ENCODE measurements at regions not wholly inside any gene's neighbourhood (a gene's known extent, or its start where the extent isn't known, plus 50 kb on each side); places are given as distances from the start of the nearest gene placed in this dataset.
"Not testable (repeated sequence)": the region's sequence is repeated elsewhere in the genome, so short reads cannot be mapped to it uniquely, and the experiment has no call there.

GRCh38 chr10:130516141-130516735 lies 380.0 kb downstream of the GLRX3 start:
- ATAC-seq: no peak

DNA sequence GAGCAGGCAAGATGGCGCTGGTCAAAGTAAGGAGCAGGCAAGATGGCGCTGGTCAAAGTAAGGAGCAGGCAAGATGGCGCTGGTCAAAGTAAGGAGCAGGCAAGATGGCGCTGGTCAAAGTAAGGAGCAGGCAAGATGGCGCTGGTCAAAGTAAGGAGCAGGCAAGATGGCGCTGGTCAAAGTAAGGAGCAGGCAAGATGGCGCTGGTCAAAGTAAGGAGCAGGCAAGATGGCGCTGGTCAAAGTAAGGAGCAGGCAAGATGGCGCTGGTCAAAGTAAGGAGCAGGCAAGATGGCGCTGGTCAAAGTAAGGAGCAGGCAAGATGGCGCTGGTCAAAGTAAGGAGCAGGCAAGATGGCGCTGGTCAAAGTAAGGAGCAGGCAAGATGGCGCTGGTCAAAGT lies 382.7 kb downstream of the GLRX3 start:
- H3K4me1 ChIP-seq; in situ Hi-C loops (cut with MboI; ENCODE audit: low sequenced_read_pairs in 4 of 4); ATAC-seq: not testable (repeated sequence)

More at GRCh38 chr10:130516141-130516735, 380.0 kb downstream of the GLRX3 start:
- no peak overlapping the region for H3K4me3 ChIP-seq
- DNase-seq: no peak
- H3K9me3 ChIP-seq: no peaks in the 10 kb centered on the region
- in situ Hi-C loops (cut with MboI; ENCODE audit: low sequenced_read_pairs in 4 of 4) (no loop called here), intact Hi-C loops (cut with DNase I; ENCODE audit: low total_unique reads) (no loop called here)
- no peaks in the 10 kb centered on the region for H3K36me3 ChIP-seq
- H3K27me3 ChIP-seq: no peaks in the 10 kb centered on the region
- H3K27ac ChIP-seq: no peak overlapping the region
- TF ChIP-seq CTCF (IDR thresholded peaks at IDR 0.05 in 4 of 5, conservative IDR thresholded peaks at IDR 0.05 in 1 of 5) (no peak), POLR2A (IDR thresholded peaks at IDR 0.05) (no peak)
- no peaks in the 10 kb centered on the region for H3K4me1 ChIP-seq

DNA sequence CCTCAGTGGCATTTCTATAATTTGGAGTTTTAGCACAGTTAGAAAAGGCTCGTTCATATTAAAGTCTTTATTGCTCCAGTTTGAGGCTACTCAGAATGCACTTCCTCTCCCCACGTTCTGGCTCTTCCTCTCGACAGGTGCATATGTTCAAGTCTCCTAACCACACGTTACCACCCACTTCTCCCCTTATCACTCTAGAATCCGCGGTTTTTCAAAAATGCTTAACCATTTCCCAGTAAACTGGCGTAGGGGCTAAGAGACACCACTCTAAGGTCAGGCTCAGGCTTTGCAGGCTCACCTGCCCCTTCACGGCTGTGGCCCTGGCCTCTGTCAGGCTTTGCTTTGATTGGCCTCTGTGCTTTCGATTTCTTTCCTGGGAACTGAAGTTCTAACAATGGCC lies 383.6 kb downstream of the GLRX3 start:
- ATAC-seq: no peak
- in situ Hi-C loops (cut with MboI; ENCODE audit: low sequenced_read_pairs in 4 of 4) (no loop called here), intact Hi-C loops (cut with DNase I; ENCODE audit: low total_unique reads) (no loop called here)
- TF ChIP-seq POLR2A (IDR thresholded peaks at IDR 0.05) (no peak), CTCF (IDR thresholded peaks at IDR 0.05 in 4 of 5, conservative IDR thresholded peaks at IDR 0.05 in 1 of 5) (no peak)
- Histone ChIP-seq H3K27ac (no peak overlapping the region), H3K9me3 (no peaks in the 10 kb centered on the region), H3K4me3 (no peak overlapping the region), H3K4me1 (no peaks in the 10 kb centered on the region), H3K36me3 (no peaks in the 10 kb centered on the region), H3K27me3 (no peaks in the 10 kb centered on the region)
- no peak for DNase-seq

More for the DNA sequence above, 382.7 kb downstream of the GLRX3 start:
- H3K9me3 ChIP-seq; H3K36me3 ChIP-seq; H3K27me3 ChIP-seq; H3K27ac ChIP-seq; intact Hi-C loops (cut with DNase I; ENCODE audit: low total_unique reads); DNase-seq; H3K4me3 ChIP-seq: not testable (repeated sequence)

DNA sequence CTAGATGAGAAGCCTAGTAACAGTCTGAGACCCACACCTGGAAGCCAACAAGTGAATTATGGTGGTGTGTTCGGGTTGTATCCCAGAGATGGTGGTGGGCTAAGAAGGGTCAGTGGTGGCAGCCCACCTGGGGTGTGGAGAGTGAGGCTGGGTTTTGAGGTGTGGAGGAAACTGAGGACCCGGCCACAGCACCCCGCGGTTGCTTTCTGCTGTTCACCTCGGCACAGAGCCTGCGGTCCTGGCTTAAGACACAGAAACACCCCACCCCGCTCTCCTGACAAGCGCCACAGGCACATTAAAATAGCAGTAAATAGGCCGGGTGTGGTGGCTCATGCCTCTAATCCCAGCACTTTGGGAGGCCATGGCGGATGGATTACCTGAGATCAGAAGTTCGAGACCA lies 395.1 kb downstream of the GLRX3 start:
- DNase-seq (no peak), ATAC-seq (no peak)
- intact Hi-C loops (cut with DNase I; ENCODE audit: low total_unique reads) (no loop called here), in situ Hi-C loops (cut with MboI; ENCODE audit: low sequenced_read_pairs in 4 of 4) (no loop called here)
- Histone ChIP-seq H3K27me3 (no peaks in the 10 kb centered on the region), H3K36me3 (no peaks in the 10 kb centered on the region), H3K4me1 (no peaks in the 10 kb centered on the region), H3K9me3 (no peaks in the 10 kb centered on the region), H3K27ac (no peak overlapping the region), H3K4me3 (no peak overlapping the region)
- TF ChIP-seq POLR2A (IDR thresholded peaks at IDR 0.05) (no peak), CTCF (IDR thresholded peaks at IDR 0.05 in 4 of 5, conservative IDR thresholded peaks at IDR 0.05 in 1 of 5) (no peak)

- ATAC-seq: no peak
- no peak for DNase-seq
- Histone ChIP-seq H3K27ac (no peak overlapping the region), H3K9me3 (no peaks in the 10 kb centered on the region), H3K4me3 (no peak overlapping the region), H3K36me3 (no peaks in the 10 kb centered on the region), H3K4me1 (no peaks in the 10 kb centered on the region), H3K27me3 (peaks cover 0 to 5% (median 0%) of the 10 kb centered on the region in 3 donors)
- TF ChIP-seq POLR2A (IDR thresholded peaks at IDR 0.05) (no peak), CTCF (IDR thresholded peaks at IDR 0.05 in 4 of 5, conservative IDR thresholded peaks at IDR 0.05 in 1 of 5) (no peak)
- in situ Hi-C loops (cut with MboI; ENCODE audit: low sequenced_read_pairs in 4 of 4) (no loop called here), intact Hi-C loops (cut with DNase I; ENCODE audit: low total_unique reads) (no loop called here)
Measured at GRCh38 chr10:130541090-130541489, 404.9 kb downstream of the GLRX3 start.
